HS-27A (cell line): ENCODE measurements at regions not wholly inside any gene's neighbourhood (a gene's known extent, or its start where the extent isn't known, plus 50 kb on each side); places are given as distances from the start of the nearest gene placed in this dataset.
"Not testable (repeated sequence)": the region's sequence is repeated elsewhere in the genome, so short reads cannot be mapped to it uniquely, and the experiment has no call there.

Source experiments
- DNase-seq: peaks from one replicate; pipeline ENCODE4 v3.0.0-alpha.2; 2012; ENCODE audit warnings: low read depth, missing footprints

- no peak for DNase-seq
Observed at GRCh38 chr10:9275861-9276260, 1221.4 kb downstream of the GATA3 start.

DNA sequence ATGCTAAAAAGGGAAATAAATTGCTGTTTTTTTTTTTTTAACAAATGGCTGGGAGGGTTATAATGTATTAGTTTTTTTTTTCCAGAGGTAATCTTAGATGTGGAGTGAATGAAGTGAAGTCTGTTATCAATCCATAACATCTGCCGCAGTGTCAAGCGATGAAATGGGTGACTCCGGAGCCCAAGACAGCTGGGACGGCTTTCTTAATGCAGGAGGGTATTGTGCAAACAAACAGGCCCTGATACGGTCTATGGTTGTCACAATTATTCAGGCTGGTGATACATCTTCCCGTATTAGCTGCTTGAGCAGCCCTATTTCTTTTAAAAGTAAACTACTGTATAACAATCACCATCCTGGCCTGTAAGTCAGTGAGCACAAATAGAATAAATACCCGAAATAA, 1231.2 kb downstream of the GATA3 start:
- DNase-seq, result no peak

GRCh38 chr10:9289811-9290210, 1235.3 kb downstream of the GATA3 start:
- no peak for DNase-seq

DNA sequence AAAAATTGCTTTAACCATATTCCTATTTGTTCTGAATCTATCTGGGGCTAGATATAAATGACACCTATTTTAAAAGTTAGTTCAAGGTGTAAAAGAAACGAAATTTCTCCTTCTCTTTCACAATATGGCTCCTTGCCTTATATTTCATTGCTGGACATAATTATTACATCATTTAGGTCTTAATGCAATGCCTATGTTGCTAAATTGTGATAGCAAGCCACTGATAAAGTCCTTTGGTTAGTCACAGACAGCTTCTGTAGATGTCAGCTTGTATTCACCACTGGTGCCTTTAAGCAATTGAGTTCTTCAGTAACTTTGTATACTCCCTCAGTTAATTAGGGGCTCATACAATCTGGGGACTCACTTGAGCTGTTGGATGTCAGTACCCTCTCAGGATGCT, 1236.6 kb downstream of the GATA3 start:
- DNase-seq, result no peak

- DNase-seq, result no peak
Observed at GRCh38 chr10:9294132-9294663, 1239.7 kb downstream of the GATA3 start.

GRCh38 chr10:9294865-9295264, 1240.4 kb downstream of the GATA3 start:
- DNase-seq, result no peak

DNA sequence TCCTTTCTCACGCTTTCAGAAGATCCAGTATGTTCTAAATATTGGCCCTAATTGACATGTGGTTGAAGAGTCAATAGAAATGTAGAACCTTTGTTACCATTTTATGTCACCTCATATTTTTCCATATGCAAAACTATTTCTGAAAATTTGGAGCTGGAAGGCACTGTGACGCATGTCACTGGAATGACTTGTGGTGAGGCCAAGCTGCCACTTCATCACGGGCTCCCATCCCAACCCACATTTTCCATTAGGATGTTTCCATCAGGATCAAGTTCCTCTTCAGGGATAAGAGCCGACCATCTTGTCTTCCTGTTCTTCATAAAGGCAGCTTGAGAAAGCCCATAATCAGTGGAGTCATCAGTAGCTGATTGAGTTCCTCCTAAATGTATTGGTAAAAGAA, 1241.7 kb downstream of the GATA3 start:
- DNase-seq, result peak; percentile 54

DNA sequence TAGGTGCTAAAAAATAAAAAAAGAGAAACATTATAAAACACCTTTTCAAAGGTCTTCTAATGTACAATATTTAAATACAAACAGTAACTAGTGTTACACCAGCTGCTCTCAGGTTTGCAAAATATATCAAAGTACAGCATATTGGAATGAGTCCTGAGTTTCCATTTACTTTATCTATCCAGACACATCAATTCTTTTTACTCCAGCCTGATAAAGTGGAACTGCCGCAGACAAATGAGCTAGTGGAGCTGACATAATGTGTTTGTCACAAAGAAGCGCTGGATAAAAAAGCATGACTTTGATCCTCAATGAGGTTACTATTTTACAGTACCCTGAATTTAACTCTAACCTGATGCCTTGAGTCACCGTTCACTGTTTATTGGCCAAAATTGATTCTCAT, 1243.1 kb downstream of the GATA3 start:
- DNase-seq, result no peak

GRCh38 chr10:9299966-9300365, 1245.5 kb downstream of the GATA3 start:
- no peak for DNase-seq

GRCh38 chr10:9301148-9301547, 1246.7 kb downstream of the GATA3 start:
- DNase-seq, result no peak

DNA sequence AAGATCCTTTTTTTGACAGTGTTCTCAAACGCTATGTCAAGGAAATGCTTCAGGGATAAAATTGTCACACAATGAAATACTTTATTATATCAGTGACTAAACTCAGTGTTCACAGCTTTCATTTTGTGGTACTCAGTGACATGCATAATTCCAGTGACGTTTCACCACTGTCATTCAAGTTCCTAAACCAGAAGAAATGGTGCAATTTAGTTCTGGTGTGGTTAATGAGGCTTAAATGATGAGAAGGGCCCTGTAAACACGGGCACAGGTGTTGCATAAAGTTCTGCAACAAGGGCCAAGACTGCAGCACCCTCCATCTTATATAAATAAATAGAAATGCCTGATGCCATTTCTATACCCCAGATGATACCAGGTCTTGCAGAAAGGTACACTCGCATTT, 1247.1 kb downstream of the GATA3 start:
- DNase-seq, result no peak

GRCh38 chr10:9302140-9302746, 1247.8 kb downstream of the GATA3 start:
- peak; percentile 29 for DNase-seq

DNA sequence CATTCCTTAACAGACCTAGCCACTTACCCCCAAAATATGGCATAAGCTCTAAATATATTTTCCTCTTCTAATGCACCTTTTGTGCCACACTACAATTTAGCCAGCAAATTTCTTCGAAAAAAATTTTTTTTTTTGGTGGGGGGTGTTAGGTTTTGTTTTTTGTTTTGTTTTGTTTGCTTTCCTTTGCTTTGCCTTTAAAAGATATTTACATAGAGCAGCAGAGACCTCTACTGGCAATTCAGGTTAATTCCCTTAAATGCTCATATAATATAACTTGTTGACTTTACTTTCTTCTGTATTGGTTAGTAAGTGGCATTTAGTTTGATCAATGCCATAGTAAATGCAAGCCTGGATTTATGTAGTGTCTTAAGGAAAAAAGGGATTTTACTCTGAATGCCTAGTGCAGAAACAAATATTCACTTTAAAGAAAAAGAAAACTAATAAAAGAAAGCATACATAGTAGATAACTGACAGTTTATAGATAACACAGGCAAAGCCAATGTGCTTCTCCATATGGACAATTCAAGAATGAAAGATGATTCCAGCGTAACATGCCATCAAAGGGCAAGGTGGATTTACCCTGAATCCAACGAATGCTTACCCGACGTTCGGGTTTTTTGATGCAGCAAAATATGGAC, 1250.6 kb downstream of the GATA3 start:
- no peak for DNase-seq

- DNase-seq, result no peak
Observed at GRCh38 chr10:9311702-9312499, 1257.4 kb downstream of the GATA3 start.

DNA sequence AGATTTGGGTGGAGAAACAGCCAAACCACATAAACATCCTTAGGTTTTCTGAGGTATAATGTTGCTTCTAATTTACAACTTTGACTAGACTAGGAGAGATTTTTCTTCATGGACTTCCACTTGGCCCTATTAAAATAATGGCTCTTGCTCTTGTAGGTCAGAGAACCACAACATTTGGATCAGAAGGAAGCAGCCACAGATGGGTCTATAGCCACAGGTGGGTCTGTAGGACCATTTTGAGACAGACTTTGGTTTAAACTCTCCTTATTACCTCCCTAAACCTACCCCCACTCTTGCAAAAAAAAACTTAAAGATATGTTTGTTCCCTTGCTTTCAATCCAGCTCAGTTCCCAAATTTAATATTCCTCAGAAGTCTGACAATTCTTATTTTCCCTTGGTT, 1260.8 kb downstream of the GATA3 start:
- no peak for DNase-seq

DNA sequence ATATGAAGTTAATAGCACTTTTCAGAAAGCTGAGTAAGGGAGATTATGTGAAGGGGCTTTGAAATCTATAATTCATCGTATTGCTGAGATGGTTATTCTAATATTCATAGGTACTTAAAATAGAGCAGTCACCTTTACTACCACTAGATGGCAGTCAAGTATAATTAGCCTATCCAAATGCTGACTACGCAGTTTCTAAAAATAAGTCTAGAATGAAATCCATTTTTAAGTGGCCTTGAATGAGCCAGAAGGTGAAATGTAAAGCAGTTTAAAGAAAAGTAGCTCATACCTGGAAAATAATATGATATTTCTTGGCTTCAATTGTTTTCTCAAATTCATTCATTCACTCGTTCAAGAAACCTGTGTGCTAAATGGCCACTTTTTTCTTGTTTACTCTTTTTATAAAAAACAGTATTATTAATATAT, 1277.1 kb downstream of the GATA3 start:
- no peak for DNase-seq

GRCh38 chr10:9334270-9334669, 1279.8 kb downstream of the GATA3 start:
- no peak for DNase-seq

DNA sequence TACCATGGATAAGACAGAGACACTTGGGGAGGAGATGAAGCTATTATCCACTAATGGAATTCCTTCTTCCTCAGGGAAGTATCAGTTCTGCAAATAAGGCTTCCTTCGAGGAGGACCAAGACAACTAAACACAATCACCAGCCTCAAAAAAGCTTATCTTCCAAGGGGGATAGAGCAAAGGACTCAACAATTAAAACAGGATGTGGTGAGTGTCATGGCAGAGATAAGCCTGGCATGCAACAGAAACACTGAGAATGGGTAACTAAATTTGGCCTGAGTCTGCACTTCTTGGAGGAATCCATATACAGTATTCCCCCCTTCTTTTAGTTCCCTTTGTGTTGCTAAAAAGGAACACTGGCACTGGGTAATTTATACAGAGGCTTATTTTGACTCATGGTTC, 1285.2 kb downstream of the GATA3 start:
- DNase-seq, result no peak

GRCh38 chr10:9342885-9343570, 1288.5 kb downstream of the GATA3 start:
- DNase-seq, result no peak

DNA sequence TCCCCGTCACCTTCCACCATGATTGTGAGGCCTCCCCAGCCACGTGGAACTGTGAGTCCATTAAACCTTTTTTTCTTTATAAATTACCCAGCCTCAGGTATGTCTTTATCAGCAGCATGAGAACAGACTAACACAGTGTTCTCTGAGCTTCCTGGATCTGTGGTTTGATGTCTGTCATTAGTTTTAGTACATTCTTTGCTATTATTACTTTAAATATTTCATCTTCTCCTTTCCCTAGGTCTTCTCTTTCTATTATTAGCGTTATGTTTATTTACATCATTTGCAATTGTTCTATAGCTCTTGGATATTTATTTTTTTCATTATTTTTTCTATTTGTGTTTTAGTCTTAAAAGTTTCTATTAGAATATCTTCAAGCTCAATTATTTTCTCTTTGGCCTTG, 1293.4 kb downstream of the GATA3 start:
- not testable (repeated sequence) for DNase-seq

- DNase-seq, result no peak
Observed at GRCh38 chr10:9357471-9357870, 1303.0 kb downstream of the GATA3 start.

DNA sequence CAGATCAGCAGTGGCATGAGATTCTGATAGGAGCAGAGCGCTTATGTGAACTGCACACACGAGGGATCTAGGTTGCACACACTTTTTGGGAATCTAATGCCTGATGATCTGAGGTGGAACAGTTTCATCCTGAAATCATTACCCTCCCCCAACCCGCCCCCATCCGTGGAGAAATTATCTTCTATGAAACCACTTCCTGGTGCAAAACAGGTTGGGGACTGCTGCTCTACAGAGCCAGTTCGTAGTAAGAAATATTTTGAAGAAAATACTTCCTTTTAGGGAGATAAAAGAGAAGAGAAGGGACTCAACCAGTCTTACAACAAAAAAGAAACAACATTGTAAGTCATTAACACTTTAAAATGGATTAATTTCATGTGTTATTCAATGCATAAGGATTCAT, 1308.2 kb downstream of the GATA3 start:
- DNase-seq, result no peak
